ENCODE measurements at regions not wholly inside any gene's neighbourhood (a gene's known extent, or its start where the extent isn't known, plus 50 kb on each side); places are given as distances from the start of the nearest gene placed in this dataset.

DNA sequence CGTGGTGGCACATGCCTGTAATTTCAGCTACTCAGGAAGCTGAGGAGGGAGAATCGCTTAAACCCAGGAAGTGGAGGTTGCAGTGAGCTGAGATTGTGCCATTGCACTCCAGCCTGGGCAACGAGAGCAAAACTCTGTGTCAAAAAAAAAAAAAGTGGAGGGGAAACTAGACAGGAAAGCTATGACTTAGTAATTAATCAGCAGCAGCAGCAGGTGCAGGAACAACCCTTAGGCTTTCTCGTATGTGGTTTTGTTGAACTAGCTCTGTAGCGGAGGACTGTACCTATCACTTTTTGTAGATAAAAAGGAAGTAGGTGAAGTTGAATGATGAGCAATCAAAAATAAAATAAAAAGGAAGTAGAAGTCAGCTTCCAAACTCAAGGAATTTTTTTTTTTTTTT lies 76.9 kb upstream of the KMT2C start:
- TF ChIP-seq CTCF (IDR thresholded peaks at IDR 0.05 in 8 of 11, conservative IDR thresholded peaks at IDR 0.05 in 3 of 11) (no peak), POLR2A (IDR thresholded peaks at IDR 0.05) (no peak), POLR2AphosphoS5 (IDR thresholded peaks at IDR 0.05) (no peak)

All from spleen (tissue), 7 donors.